ENCODE measurements at regions not wholly inside any gene's neighbourhood (a gene's known extent, or its start where the extent isn't known, plus 50 kb on each side); places are given as distances from the start of the nearest gene placed in this dataset.
"Not testable (repeated sequence)": the region's sequence is repeated elsewhere in the genome, so short reads cannot be mapped to it uniquely, and the experiment has no call there.

- Histone ChIP-seq H3K27me3 (ENCODE audit: control insufficient read depth in 2 of 2, insufficient read depth in 1 of 2, low read length in 1 of 2) (no peaks in the 10 kb centered on the region), H3K4me1 (ENCODE audit: control insufficient read depth in 2 of 2, insufficient read depth in 2 of 2, low read length in 2 of 2) (no peaks in the 10 kb centered on the region), H3K9me3 (ENCODE audit: control insufficient read depth in 2 of 2, insufficient read depth in 1 of 2, low read length in 1 of 2) (peaks cover 0 to 5% of the 10 kb centered on the region in 2 donors), H3K36me3 (ENCODE audit: control insufficient read depth in 2 of 2, insufficient read depth in 2 of 2, low read length in 1 of 2) (no peaks in the 10 kb centered on the region), H3K4me3 (ENCODE audit: low read length in 2 of 2) (no peak overlapping the region), H3K27ac (ENCODE audit: low read depth in 1 of 2, low read length in 1 of 2) (no peak overlapping the region)
- WGBS, result 89% methylated on average over 1 of the region's 1 CpG
- DNase-seq (ENCODE audit: low read depth in 6 of 9, low spot score in 9 of 9), result no peak
These were observed 201.2 kb upstream of the HAND2 start for GRCh38 chr4:173731257-173731656.

GRCh38 chr4:173722075-173722474, 192.0 kb upstream of the HAND2 start:
- Histone ChIP-seq H3K36me3 (ENCODE audit: control insufficient read depth in 2 of 2, insufficient read depth in 2 of 2, low read length in 1 of 2) (no peaks in the 10 kb centered on the region), H3K4me3 (ENCODE audit: low read length in 2 of 2) (no peak overlapping the region), H3K4me1 (ENCODE audit: control insufficient read depth in 2 of 2, insufficient read depth in 2 of 2, low read length in 2 of 2) (no peaks in the 10 kb centered on the region), H3K27ac (ENCODE audit: low read depth in 1 of 2, low read length in 1 of 2) (no peak overlapping the region), H3K27me3 (ENCODE audit: control insufficient read depth in 2 of 2, insufficient read depth in 1 of 2, low read length in 1 of 2) (no peaks in the 10 kb centered on the region), H3K9me3 (ENCODE audit: control insufficient read depth in 2 of 2, insufficient read depth in 1 of 2, low read length in 1 of 2) (peaks cover 0 to 5% of the 10 kb centered on the region in 2 donors)
- DNase-seq (ENCODE audit: low read depth in 6 of 9, low spot score in 9 of 9), result no peak
- 90% methylated on average over 1 of the region's 1 CpG for WGBS

DNA sequence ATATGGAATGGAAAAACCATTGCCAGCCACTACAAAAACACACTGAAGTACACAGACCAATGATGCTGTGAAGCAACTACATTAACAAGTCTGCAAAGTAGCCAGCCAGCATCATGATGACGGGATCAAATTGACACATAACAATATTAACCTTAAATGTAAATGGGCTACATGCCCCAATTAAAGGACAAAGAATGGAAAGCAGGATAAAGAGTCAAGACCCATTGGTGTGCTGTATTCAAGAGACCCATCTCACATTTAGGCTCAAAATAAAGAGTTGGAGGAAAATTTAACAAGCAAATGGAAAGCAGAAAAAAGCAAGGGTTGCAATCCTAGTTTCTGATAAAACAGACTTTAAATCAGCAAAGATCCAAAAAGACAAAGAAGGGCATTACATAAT, 188.5 kb upstream of the HAND2 start:
- H3K9me3 ChIP-seq (ENCODE audit: control insufficient read depth in 2 of 2, insufficient read depth in 1 of 2, low read length in 1 of 2); H3K36me3 ChIP-seq (ENCODE audit: control insufficient read depth in 2 of 2, insufficient read depth in 2 of 2, low read length in 1 of 2); H3K27me3 ChIP-seq (ENCODE audit: control insufficient read depth in 2 of 2, insufficient read depth in 1 of 2, low read length in 1 of 2); H3K4me1 ChIP-seq (ENCODE audit: control insufficient read depth in 2 of 2, insufficient read depth in 2 of 2, low read length in 2 of 2); DNase-seq (ENCODE audit: low read depth in 6 of 9, low spot score in 9 of 9); H3K4me3 ChIP-seq (ENCODE audit: low read length in 2 of 2); H3K27ac ChIP-seq (ENCODE audit: low read depth in 1 of 2, low read length in 1 of 2): not testable (repeated sequence)
- WGBS, result 91% methylated on average over 1 of the region's 1 CpG

GRCh38 chr4:173717581-173717980, 187.6 kb upstream of the HAND2 start:
- Histone ChIP-seq H3K27ac (ENCODE audit: low read depth in 1 of 2, low read length in 1 of 2) (no peak overlapping the region), H3K4me1 (ENCODE audit: control insufficient read depth in 2 of 2, insufficient read depth in 2 of 2, low read length in 2 of 2) (no peaks in the 10 kb centered on the region), H3K27me3 (ENCODE audit: control insufficient read depth in 2 of 2, insufficient read depth in 1 of 2, low read length in 1 of 2) (no peaks in the 10 kb centered on the region), H3K4me3 (ENCODE audit: low read length in 2 of 2) (no peak overlapping the region), H3K36me3 (ENCODE audit: control insufficient read depth in 2 of 2, insufficient read depth in 2 of 2, low read length in 1 of 2) (no peaks in the 10 kb centered on the region), H3K9me3 (ENCODE audit: control insufficient read depth in 2 of 2, insufficient read depth in 1 of 2, low read length in 1 of 2) (peaks cover 0 to 5% of the 10 kb centered on the region in 2 donors)
- 91% methylated on average over 10 of the region's 10 CpGs for WGBS
- DNase-seq (ENCODE audit: low read depth in 6 of 9, low spot score in 9 of 9), result no peak

DNA sequence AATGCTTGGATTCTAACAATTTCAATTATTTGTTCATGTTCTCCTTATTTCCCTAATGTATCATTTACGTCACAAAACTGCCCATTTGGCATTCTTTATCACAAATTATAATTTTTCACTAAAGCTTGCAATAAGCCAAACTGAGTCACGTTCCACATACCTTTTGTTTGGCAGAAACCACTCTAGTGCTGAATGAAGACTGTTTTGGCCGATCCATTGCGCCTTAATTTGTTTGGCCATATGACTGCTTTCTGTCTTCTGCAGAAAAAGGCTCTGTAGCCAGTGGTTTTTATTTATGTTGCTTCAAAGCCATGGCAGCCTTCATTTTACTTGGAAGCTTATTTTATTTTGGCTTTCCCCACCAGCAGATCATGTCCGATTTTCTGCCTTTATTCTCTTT, 184.4 kb upstream of the HAND2 start:
- Histone ChIP-seq H3K4me1 (ENCODE audit: control insufficient read depth in 2 of 2, insufficient read depth in 2 of 2, low read length in 2 of 2) (no peaks in the 10 kb centered on the region), H3K27ac (ENCODE audit: low read depth in 1 of 2, low read length in 1 of 2) (no peak overlapping the region), H3K36me3 (ENCODE audit: control insufficient read depth in 2 of 2, insufficient read depth in 2 of 2, low read length in 1 of 2) (no peaks in the 10 kb centered on the region), H3K9me3 (ENCODE audit: control insufficient read depth in 2 of 2, insufficient read depth in 1 of 2, low read length in 1 of 2) (peaks cover 0 to 5% of the 10 kb centered on the region in 2 donors), H3K4me3 (ENCODE audit: low read length in 2 of 2) (no peak overlapping the region), H3K27me3 (ENCODE audit: control insufficient read depth in 2 of 2, insufficient read depth in 1 of 2, low read length in 1 of 2) (no peaks in the 10 kb centered on the region)
- WGBS, result 82% methylated on average over 5 of the region's 5 CpGs
- DNase-seq (ENCODE audit: low read depth in 6 of 9, low spot score in 9 of 9), result no peak

GRCh38 chr4:173713026-173713425, 183.0 kb upstream of the HAND2 start:
- no peaks in the 10 kb centered on the region for H3K4me1 ChIP-seq (ENCODE audit: control insufficient read depth in 2 of 2, insufficient read depth in 2 of 2, low read length in 2 of 2)
- WGBS, result 86% methylated on average over 5 of the region's 5 CpGs
- DNase-seq (ENCODE audit: low read depth in 6 of 9, low spot score in 9 of 9), result no peak
- H3K9me3 ChIP-seq (ENCODE audit: control insufficient read depth in 2 of 2, insufficient read depth in 1 of 2, low read length in 1 of 2), result peaks cover 0 to 5% of the 10 kb centered on the region in 2 donors
- no peaks in the 10 kb centered on the region for H3K36me3 ChIP-seq (ENCODE audit: control insufficient read depth in 2 of 2, insufficient read depth in 2 of 2, low read length in 1 of 2)
- no peak overlapping the region for H3K4me3 ChIP-seq (ENCODE audit: low read length in 2 of 2)
- H3K27ac ChIP-seq (ENCODE audit: low read depth in 1 of 2, low read length in 1 of 2), result no peak overlapping the region
- no peaks in the 10 kb centered on the region for H3K27me3 ChIP-seq (ENCODE audit: control insufficient read depth in 2 of 2, insufficient read depth in 1 of 2, low read length in 1 of 2)

- Histone ChIP-seq H3K27ac (ENCODE audit: low read depth in 1 of 2, low read length in 1 of 2) (no peak overlapping the region), H3K4me3 (ENCODE audit: low read length in 2 of 2) (no peak overlapping the region), H3K9me3 (ENCODE audit: control insufficient read depth in 2 of 2, insufficient read depth in 1 of 2, low read length in 1 of 2) (no peaks in the 10 kb centered on the region), H3K36me3 (ENCODE audit: control insufficient read depth in 2 of 2, insufficient read depth in 2 of 2, low read length in 1 of 2) (no peaks in the 10 kb centered on the region), H3K27me3 (ENCODE audit: control insufficient read depth in 2 of 2, insufficient read depth in 1 of 2, low read length in 1 of 2) (no peaks in the 10 kb centered on the region), H3K4me1 (ENCODE audit: control insufficient read depth in 2 of 2, insufficient read depth in 2 of 2, low read length in 2 of 2) (no peaks in the 10 kb centered on the region)
- DNase-seq (ENCODE audit: low read depth in 6 of 9, low spot score in 9 of 9), result no peak
- WGBS, result 96% methylated on average over 2 of the region's 2 CpGs
These were observed 177.8 kb upstream of the HAND2 start for GRCh38 chr4:173707658-173708419.

DNA sequence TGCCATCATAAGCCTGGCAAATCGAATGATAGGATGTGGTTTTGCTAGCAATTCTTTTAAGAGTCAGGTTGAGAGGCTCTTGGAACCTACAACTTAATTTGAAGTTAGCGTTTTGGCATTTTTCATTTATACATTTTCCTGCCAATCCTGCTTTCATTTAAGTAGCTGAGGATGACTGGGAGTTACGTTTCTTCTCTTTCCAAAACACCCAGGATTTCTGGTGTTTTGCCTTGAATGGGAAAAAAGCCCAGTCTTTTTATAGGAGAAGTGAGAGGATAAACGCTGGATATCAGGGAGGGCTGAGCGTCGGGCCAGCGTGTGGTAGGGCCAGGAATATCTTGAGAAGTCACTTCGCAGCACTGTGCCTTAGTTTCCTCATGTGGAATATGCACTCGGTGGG, 174.2 kb upstream of the HAND2 start:
- WGBS, result 88% methylated on average over 9 of the region's 9 CpGs
- no peak for DNase-seq (ENCODE audit: low read depth in 6 of 9, low spot score in 9 of 9)
- Histone ChIP-seq H3K27ac (ENCODE audit: low read depth in 1 of 2, low read length in 1 of 2) (no peak overlapping the region), H3K36me3 (ENCODE audit: control insufficient read depth in 2 of 2, insufficient read depth in 2 of 2, low read length in 1 of 2) (no peaks in the 10 kb centered on the region), H3K9me3 (ENCODE audit: control insufficient read depth in 2 of 2, insufficient read depth in 1 of 2, low read length in 1 of 2) (no peaks in the 10 kb centered on the region), H3K4me3 (ENCODE audit: low read length in 2 of 2) (no peak overlapping the region), H3K4me1 (ENCODE audit: control insufficient read depth in 2 of 2, insufficient read depth in 2 of 2, low read length in 2 of 2) (no peaks in the 10 kb centered on the region), H3K27me3 (ENCODE audit: control insufficient read depth in 2 of 2, insufficient read depth in 1 of 2, low read length in 1 of 2) (no peaks in the 10 kb centered on the region)

GRCh38 chr4:173703021-173703420, 173.0 kb upstream of the HAND2 start:
- DNase-seq (ENCODE audit: low read depth in 6 of 9, low spot score in 9 of 9), result no peak
- H3K27ac ChIP-seq (ENCODE audit: low read depth in 1 of 2, low read length in 1 of 2), result no peak overlapping the region
- H3K36me3 ChIP-seq (ENCODE audit: control insufficient read depth in 2 of 2, insufficient read depth in 2 of 2, low read length in 1 of 2), result no peaks in the 10 kb centered on the region
- no peak overlapping the region for H3K4me3 ChIP-seq (ENCODE audit: low read length in 2 of 2)
- no peaks in the 10 kb centered on the region for H3K4me1 ChIP-seq (ENCODE audit: control insufficient read depth in 2 of 2, insufficient read depth in 2 of 2, low read length in 2 of 2)
- WGBS, result 94% methylated on average over 4 of the region's 4 CpGs
- no peaks in the 10 kb centered on the region for H3K27me3 ChIP-seq (ENCODE audit: control insufficient read depth in 2 of 2, insufficient read depth in 1 of 2, low read length in 1 of 2)
- H3K9me3 ChIP-seq (ENCODE audit: control insufficient read depth in 2 of 2, insufficient read depth in 1 of 2, low read length in 1 of 2), result no peaks in the 10 kb centered on the region

All from thymus (tissue), 11 donors.